Activated T-cell treated with anti-CD3 and anti-CD28 coated beads for 1 hour (primary cell): ENCODE measurements at regions not wholly inside any gene's neighbourhood (a gene's known extent, or its start where the extent isn't known, plus 50 kb on each side); places are given as distances from the start of the nearest gene placed in this dataset.

Experiments
- DNase-seq: peaks from one replicate; pipeline ENCODE4 v3.0.0-alpha.2; 2020; ENCODE audit warnings: low read depth

GRCh38 chr3:111311709-111312235, 230.2 kb upstream of the CD96 start:
- DNase-seq = no peak

- no peak for DNase-seq
Observed at GRCh38 chr3:111314181-111314873, 227.7 kb upstream of the CD96 start.

- no peak for DNase-seq
Observed at GRCh38 chr3:111314898-111315297, 227.1 kb upstream of the CD96 start.

- DNase-seq = no peak
Observed at GRCh38 chr3:111315930-111316587, 225.9 kb upstream of the CD96 start.

GRCh38 chr3:111318289-111318688, 223.7 kb upstream of the CD96 start:
- no peak for DNase-seq

- DNase-seq = no peak
Observed at GRCh38 chr3:111319598-111319997, 222.4 kb upstream of the CD96 start.

GRCh38 chr3:111321786-111322185, 220.2 kb upstream of the CD96 start:
- no peak for DNase-seq

- DNase-seq = no peak
Observed at GRCh38 chr3:111323019-111323418, 219.0 kb upstream of the CD96 start.

GRCh38 chr3:111324151-111324550, 217.8 kb upstream of the CD96 start:
- no peak for DNase-seq

GRCh38 chr3:111324645-111325044, 217.4 kb upstream of the CD96 start:
- DNase-seq = no peak

- no peak for DNase-seq
Observed at GRCh38 chr3:111325160-111325718, 216.8 kb upstream of the CD96 start.

- no peak for DNase-seq
Observed at GRCh38 chr3:111326144-111326995, 215.6 kb upstream of the CD96 start.

GRCh38 chr3:111331306-111331705, 210.7 kb upstream of the CD96 start:
- DNase-seq = no peak

GRCh38 chr3:111331912-111332311, 210.1 kb upstream of the CD96 start:
- no peak for DNase-seq

- no peak for DNase-seq
Observed at GRCh38 chr3:111332488-111333080, 209.4 kb upstream of the CD96 start.

- no peak for DNase-seq
Observed at GRCh38 chr3:111333642-111334041, 208.4 kb upstream of the CD96 start.

GRCh38 chr3:111335512-111336303, 206.3 kb upstream of the CD96 start:
- no peak for DNase-seq

GRCh38 chr3:111336511-111336910, 205.5 kb upstream of the CD96 start:
- DNase-seq = no peak

GRCh38 chr3:111338059-111338698, 203.8 kb upstream of the CD96 start:
- peak; percentile 19 for DNase-seq

GRCh38 chr3:111339017-111339416, 203.0 kb upstream of the CD96 start:
- no peak for DNase-seq

- no peak for DNase-seq
Observed at GRCh38 chr3:111351334-111351733, 190.7 kb upstream of the CD96 start.
